Breast epithelium (tissue), 3 donors: ENCODE measurements at regions not wholly inside any gene's neighbourhood (a gene's known extent, or its start where the extent isn't known, plus 50 kb on each side); places are given as distances from the start of the nearest gene placed in this dataset.

Source experiments
- CTCF ChIP-seq, 3 donors: fragments of 450-650 bp; IDR thresholded peaks; one replicate each; pipeline ENCODE4 v1.5.1; 2016 to 2017; ENCODE audit warnings: antibody characterized with exemption in 3 of 3, mild to moderate bottlenecking in 3 of 3, moderate library complexity in 3 of 3
- POLR2A ChIP-seq: fragments of 450-650 bp; IDR thresholded peaks from one replicate; pipeline ENCODE4 v1.6.1; 2016; ENCODE audit warnings: antibody characterized with exemption, mild to moderate bottlenecking, moderate library complexity

- TF ChIP-seq POLR2A = no peak
- TF ChIP-seq CTCF (IDR thresholded peaks at IDR 0.05) = no peak
These were observed 234.1 kb downstream of the GLI2 start for GRCh38 chr2:120969613-120970355.
